Upper lobe of left lung (tissue), 4 donors: ENCODE measurements at regions not wholly inside any gene's neighbourhood (a gene's known extent, or its start where the extent isn't known, plus 50 kb on each side); places are given as distances from the start of the nearest gene placed in this dataset.

Source experiments
- CTCF ChIP-seq, 6 experiments: fragments of 450-650 bp in 4 of 6; fragments of 200-600 bp in 2 of 6; sonication (generic) in 2 of 6; IDR thresholded peaks; one replicate each; pipeline ENCODE4 v1.5.1; 2016 to 2019; ENCODE audit warnings: antibody characterized with exemption in 6 of 6
- EP300 ChIP-seq, 4 donors: sonication (generic); formaldehyde crosslinking; IDR thresholded peaks; one replicate each; pipeline ENCODE4 v1.5.1; 2017; ENCODE audit warnings: antibody characterized with exemption in 4 of 4, control low read depth in 2 of 4

- TF ChIP-seq CTCF (IDR thresholded peaks at IDR 0.05) (no peak), EP300 (IDR thresholded peaks at IDR 0.05) (no peak)
Observed at GRCh38 chr9:91004992-91005391, 203.4 kb downstream of the SYK start.
